ENCODE measurements at regions not wholly inside any gene's neighbourhood (a gene's known extent, or its start where the extent isn't known, plus 50 kb on each side); places are given as distances from the start of the nearest gene placed in this dataset.

DNA sequence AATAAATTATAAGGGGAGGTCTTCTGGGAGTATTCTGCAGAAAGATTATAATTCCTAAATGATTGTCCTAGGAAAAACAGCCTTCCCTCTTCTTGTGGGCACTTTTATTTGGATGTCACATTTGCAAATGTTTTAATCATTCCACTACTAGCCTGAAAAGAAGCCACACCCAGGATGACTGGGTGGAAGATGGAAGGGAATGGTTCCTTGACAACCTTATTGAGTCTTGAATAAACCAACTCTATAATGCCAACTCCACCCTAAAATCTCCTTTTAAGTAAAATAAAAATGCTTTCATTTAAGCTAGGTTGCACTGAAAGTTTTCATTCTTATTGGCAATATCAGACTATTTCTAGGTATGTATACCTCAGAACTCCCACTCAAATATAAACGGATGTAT is 494.6 kb downstream of the RFC3 start:
- TF ChIP-seq, protein P1, sequence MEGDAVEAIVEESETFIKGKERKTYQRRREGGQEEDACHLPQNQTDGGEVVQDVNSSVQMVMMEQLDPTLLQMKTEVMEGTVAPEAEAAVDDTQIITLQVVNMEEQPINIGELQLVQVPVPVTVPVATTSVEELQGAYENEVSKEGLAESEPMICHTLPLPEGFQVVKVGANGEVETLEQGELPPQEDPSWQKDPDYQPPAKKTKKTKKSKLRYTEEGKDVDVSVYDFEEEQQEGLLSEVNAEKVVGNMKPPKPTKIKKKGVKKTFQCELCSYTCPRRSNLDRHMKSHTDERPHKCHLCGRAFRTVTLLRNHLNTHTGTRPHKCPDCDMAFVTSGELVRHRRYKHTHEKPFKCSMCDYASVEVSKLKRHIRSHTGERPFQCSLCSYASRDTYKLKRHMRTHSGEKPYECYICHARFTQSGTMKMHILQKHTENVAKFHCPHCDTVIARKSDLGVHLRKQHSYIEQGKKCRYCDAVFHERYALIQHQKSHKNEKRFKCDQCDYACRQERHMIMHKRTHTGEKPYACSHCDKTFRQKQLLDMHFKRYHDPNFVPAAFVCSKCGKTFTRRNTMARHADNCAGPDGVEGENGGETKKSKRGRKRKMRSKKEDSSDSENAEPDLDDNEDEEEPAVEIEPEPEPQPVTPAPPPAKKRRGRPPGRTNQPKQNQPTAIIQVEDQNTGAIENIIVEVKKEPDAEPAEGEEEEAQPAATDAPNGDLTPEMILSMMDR (IDR thresholded peaks at IDR 0.05), result no peak
- DNase-seq (ENCODE audit: low spot score), result no peak
- Histone ChIP-seq H3K4me3 (no peak overlapping the region), H3K27ac (no peak overlapping the region)

- H3K4me3 ChIP-seq, result no peak overlapping the region
- H3K27ac ChIP-seq, result no peak overlapping the region
- DNase-seq (ENCODE audit: low spot score), result no peak
- TF ChIP-seq, protein P1 (IDR thresholded peaks at IDR 0.05), result no peak
These were observed 502.1 kb downstream of the RFC3 start for GRCh38 chr13:34320084-34320483.

GRCh38 chr13:34322014-34322742 is 504.2 kb downstream of the RFC3 start:
- Histone ChIP-seq H3K27ac (peak overlapping the region; percentile 46 to 50), H3K4me3 (no peak overlapping the region)
- TF ChIP-seq, protein P1 (IDR thresholded peaks at IDR 0.05), result no peak
- DNase-seq (ENCODE audit: low spot score), result no peak

- TF ChIP-seq, protein P1 (IDR thresholded peaks at IDR 0.05), result no peak
- no peak overlapping the region for H3K4me3 ChIP-seq
- peak overlapping the region in 1 of 2 donors; percentile 50 for H3K27ac ChIP-seq
- no peak for DNase-seq (ENCODE audit: low spot score)
These were observed 504.8 kb downstream of the RFC3 start for GRCh38 chr13:34322743-34323074.

DNA sequence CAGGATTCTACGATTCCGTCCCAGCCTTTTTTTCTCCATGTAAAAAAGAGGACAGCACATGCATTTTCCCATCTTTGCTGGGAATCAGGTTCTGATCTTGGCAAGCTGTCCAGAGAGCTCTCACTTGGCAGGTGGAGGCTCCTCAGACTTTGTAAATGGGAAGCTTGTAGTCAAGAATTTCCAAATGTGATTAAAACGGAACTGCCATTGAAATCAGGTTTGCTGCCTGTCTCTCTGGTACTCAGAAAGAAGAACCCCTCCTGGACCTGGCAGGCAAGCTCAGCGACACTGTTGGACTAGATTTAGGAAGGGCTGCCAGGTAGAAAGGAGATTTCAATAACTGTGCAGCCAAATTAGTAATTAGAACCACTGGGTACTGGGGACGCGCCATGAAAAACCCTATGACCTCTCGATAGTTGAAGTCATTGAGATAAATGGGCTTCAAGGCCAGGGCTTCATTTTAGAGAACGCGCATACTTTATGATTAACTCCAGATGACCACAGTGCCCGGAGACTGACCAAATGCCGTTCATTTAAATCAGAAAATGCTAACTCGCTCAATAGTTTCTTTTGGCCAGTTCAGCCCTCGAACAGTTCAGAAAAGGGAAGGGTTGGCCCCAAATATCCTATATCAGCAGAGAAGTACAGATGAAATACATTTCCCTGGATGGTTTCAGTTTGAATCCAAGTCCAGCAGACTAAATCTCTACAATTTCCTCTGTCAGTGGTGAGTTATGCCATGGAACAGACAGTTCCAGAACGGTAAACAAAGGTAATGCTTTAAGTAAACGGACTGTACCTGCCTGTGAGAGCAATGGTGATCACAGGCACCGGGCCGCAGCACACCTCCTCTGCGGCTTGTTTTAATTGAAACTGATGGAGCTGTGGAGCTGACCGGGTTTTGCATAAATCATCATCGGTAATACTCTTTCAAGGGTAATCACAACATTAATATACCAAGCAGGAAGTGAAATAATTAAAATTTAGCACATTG is 517.4 kb downstream of the RFC3 start:
- TF ChIP-seq, protein P1 (IDR thresholded peaks at IDR 0.05), result no peak
- Histone ChIP-seq H3K27ac (no peak overlapping the region), H3K4me3 (no peak overlapping the region)
- no peak for DNase-seq (ENCODE audit: low spot score)

GRCh38 chr13:34338102-34338501 is 520.2 kb downstream of the RFC3 start:
- no peak for DNase-seq (ENCODE audit: low spot score)
- Histone ChIP-seq H3K27ac (no peak overlapping the region), H3K4me3 (no peak overlapping the region)
- TF ChIP-seq, protein P1 (IDR thresholded peaks at IDR 0.05), result no peak

Measured in coronary artery (tissue), 2 donors.